HTR-8/SVneo (cell line): ENCODE measurements at regions not wholly inside any gene's neighbourhood (a gene's known extent, or its start where the extent isn't known, plus 50 kb on each side); places are given as distances from the start of the nearest gene placed in this dataset.
A peak's percentile ranks its signal among the peaks of the same experiment; 100 is the strongest.

Experiments used
- DNase-seq: peaks from one replicate; pipeline ENCODE4 v3.0.0; 2011; ENCODE audit warnings: low spot score, mixed read lengths; ENCODE audit not compliant: insufficient read length
- FAIRE-seq: peaks from 2 replicates; lab custom pipeline; 2011; peaks lifted over from hg19 to GRCh38; lab: Jason Lieb, UNC

DNA sequence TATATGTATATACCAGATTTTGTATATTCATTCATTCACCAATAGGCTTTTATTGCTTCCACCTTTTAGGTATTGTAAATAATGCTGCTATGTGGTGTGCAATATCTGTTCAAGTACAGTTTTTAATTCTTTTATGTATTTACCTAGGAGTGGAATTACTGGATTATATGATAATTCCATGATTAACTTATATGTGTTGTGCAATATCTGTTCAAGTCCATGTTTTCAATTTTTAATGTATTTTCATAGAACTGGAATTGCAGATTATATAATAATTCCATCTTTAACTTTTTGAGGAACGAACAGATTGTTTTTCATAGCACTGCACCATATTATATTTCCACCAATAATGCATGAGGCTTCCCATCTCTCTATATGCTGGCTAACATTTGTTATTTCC lies 50.6 kb upstream of the L3MBTL4 start:
- FAIRE-seq = no peak
- no peak for DNase-seq

DNA sequence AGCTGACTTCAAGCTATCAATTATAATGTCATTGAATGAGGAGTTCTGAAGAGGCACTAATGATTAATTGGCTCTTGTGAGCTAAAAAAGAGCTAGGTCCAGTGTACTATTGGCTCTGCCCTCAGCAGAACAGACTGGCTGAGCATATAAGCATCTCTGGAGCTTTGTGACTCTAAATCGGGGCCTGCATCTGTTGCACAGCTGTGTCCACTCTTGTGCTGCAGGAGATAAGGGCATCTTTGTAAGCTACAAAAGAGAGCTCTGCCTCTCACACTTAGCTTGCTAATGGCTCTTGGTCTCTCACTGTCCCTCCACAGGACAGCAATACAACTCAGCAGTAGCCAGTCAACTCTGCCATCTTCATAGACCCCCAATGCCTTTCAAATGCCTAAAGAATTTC lies 61.5 kb upstream of the L3MBTL4 start:
- DNase-seq (no peak), FAIRE-seq (no peak)

DNA sequence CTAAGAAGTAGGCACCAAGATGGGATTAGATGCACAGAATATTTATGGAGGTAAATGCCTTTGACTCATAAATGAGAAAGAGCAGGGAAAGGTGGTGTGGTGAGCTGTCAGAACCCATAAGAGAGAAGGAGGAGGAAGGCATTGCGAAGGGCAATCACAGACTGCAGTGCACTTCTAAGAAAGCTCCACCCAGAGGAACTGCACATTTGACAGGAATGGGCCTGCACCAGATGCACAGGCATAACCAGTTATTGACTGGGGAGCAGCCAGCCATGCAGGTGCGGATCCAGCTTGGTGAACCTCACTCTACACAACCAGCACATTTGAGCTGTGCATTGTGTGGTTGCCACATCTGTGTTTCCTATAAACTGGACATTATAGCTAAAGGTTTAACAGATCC lies 62.2 kb upstream of the L3MBTL4 start:
- FAIRE-seq = no peak
- DNase-seq = no peak

DNA sequence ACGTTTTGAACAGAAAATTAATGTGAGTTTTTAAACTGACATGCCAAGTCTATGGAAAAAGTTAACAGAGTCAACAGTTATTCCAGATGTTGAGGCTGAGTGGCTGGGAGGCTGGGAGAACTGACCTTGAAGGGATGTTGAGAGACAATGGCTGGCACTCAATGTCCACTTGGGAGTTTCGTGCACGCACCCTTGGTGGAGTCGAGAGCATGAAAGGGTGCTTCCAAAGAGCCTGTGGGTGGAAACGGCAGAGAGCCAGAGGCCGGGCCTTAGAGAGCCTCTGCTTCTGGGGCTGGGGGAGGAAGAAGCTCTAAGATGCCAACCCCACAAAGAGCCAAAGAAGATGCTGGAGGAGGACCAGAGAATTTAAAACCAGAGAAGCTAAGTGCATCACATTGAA lies 63.4 kb upstream of the L3MBTL4 start:
- DNase-seq (no peak), FAIRE-seq (no peak)

DNA sequence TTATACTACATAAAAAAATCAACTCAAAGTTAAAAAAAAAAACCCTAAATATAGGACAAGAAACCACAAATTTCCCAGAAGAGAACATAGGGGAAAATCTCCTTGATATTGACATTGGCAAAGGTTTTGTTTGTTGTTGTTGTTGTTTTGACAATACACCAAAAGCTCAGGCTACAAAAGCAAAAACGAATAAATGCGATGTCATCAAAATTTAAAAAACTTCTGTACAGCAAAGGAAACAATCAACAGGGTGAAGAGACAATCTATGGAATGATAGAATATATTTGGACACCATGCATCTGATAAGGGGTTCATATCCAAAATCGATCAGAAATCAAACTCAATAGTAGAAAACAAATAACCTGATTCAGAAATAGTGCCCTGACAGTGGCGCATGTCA lies 65.0 kb upstream of the L3MBTL4 start:
- DNase-seq (no peak), FAIRE-seq (no peak)

DNA sequence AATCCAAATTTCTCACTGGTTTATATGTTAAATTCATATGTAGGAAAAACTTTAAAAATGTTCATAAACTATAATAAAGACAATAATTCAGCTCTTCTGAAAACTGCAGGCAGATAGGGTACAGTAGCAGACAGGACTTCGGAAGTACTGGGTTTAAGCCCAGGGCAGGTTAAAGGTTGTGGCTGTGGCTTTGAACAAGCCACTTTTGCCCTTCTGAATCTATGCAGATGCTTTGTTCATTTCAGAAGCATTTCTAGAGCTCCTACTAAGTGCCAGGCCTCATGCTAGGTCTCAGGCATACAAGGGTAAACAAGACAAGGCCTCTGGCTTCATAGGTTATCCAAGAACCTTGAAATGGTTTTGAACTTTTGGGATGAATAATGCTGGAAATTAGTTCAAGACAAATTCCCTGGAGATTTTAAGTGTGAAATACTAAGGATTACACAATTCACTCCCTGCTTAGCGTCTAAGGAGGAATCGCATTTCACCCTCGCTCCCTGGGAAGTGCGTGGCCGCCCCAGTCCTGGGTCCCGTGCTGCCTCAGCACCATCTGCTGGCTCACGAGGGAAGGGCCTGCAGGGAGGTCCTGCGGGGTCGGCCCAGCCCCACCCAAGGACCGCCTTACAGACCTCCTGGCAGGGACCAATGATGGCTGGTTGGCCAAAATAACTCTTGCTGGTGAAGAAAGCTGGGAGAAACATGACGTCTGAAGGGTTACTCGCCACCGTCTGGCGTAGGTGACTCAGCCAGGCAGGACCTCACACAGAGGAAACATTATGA lies 67.7 kb upstream of the L3MBTL4 start:
- peak; percentile 60 for DNase-seq

DNA sequence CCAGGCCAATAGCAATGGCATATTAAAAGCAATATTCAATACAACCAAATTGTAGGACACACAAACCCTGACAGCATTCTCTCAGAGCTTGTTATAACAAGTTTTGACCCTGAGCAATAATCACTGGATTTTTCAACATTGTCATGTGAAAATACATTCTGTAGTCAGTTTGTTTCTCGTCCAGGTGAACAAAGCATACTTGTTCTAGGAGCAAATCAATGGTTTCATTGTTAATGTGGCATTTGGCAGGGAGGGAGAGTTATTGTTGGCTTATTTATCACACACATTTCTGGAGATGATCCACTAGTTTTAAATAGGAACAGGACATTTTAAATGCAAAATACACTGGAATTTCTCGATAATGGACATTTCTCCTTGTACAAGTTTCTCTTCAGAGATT lies 69.9 kb upstream of the L3MBTL4 start:
- DNase-seq (no peak), FAIRE-seq (no peak)

More for the DNA sequence above, 67.7 kb upstream of the L3MBTL4 start:
- FAIRE-seq = no peak

DNA sequence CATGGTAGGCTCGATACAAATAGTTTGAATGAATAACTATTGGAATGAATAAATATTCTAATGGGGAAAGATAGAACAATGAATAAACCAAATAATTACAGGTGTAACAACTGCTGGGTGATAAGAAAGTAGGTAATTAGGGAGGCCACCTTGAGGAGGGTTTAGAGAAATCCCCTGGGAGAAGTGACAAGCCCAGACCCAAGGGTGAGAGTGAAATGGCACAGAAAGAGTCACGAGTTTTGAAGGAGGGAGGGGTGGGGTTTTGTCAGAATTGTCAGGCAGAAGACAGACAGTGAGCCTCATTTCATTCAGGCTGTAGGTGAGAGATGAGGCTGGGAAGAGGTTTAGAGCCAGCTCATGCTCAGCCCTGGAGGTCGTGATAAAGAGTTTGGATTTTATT lies 71.6 kb upstream of the L3MBTL4 start:
- DNase-seq (no peak), FAIRE-seq (no peak)

DNA sequence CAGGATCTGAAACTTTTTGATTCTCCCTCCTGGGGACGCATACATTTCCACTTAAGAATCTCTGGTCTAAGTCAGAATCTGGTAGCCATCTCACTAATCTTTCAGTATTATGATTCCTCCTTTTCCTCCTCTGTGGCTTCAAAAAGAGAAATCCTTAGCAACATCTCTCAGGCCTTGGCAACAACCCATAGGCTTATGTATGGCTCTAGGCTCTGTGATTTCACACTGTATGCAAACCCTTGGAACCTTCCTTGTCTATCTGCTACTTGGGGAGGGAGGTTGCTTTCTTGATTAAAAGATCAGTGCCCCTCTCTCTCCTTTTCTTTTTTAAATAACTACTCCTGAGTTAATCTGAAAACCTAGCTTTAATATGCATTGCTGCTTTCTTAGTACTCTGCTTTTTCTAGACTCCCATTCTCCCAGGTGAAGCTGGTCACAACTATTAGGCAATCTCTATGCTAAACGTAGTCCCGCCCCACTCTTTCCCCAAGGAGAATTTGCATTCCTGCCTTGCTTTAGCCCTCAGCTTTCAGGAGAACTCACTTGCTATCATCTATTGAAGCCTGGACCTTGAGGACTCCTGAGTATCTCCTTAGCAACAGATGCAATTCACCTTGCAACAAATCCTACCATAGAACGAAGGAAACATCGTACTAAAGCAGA lies 72.2 kb upstream of the L3MBTL4 start:
- FAIRE-seq (no peak), DNase-seq (no peak)

DNA sequence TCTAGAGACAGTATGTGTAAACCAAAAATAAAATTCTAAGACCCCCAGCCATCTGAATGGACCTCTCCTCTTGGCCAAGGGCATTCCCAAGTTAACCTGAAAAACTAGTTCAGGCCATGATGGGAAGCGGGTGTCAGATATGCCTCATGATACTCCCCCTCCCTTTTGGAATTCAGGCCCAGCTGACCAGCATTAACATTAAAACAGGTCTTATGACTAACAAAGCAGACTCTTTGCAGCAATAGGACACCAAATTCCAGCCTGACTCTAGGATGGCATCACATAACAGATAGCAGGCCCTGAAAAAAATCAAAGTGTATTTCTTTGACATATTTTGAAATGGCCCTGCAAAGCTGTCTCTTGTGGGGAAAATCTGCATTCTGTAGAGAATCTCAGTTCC lies 73.3 kb upstream of the L3MBTL4 start:
- DNase-seq (no peak), FAIRE-seq (no peak)

DNA sequence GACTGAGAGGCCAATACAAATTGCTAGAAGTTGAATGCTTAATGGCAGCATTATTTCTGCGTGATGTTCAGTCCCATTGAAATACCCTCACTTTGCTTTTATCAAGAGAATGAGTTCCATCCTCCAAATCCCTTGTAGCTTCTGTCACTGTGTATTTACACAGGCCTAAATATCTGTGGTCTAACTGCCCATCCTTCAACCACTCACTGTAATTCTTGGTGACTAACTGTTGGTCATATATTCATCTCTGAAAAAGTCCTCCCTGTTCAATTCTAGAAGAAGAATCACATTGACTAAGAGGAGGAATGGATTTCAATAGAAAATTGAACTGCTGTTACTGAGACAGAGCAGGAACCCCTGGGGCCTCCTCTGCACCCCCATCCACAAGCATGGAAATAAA lies 74.2 kb upstream of the L3MBTL4 start:
- FAIRE-seq = no peak
- no peak for DNase-seq

DNA sequence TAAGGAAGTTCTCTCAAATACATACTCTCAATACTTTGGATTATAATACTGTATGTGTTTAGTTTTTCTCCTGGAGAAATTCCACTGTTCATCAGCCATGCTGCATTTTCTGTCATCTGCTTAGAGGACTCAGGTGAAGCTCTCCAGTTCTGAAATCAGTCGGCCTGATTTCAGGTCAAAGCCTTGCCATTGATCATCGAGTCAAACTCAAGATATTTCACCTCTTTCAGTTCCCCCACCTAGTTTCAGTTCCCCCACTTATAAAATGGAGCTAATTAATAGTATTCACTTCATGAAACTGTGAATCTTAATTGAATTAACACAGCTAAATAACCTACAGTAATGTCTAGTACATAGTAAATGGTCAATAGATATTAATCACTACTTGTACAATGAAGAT lies 75.3 kb upstream of the L3MBTL4 start:
- DNase-seq (no peak), FAIRE-seq (no peak)

DNA sequence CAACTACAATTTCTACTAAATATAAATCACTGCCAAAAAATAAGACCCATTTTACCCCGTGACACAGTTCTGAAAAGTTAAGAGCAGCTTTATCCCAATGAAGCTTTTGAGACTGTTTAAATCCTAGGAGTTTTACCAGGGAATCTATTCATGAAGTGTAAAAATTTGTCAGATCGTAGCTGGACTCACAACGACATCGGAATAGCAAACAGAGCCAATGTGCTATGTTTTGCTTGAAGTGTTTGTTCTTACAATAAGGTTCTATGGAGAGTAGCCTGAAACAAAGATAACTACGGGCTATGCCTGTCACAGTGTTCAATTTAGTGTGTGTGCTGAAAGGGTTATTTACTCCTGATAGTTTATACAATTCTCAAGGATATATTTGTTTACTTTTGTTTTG lies 78.5 kb upstream of the L3MBTL4 start:
- DNase-seq (no peak), FAIRE-seq (no peak)

DNA sequence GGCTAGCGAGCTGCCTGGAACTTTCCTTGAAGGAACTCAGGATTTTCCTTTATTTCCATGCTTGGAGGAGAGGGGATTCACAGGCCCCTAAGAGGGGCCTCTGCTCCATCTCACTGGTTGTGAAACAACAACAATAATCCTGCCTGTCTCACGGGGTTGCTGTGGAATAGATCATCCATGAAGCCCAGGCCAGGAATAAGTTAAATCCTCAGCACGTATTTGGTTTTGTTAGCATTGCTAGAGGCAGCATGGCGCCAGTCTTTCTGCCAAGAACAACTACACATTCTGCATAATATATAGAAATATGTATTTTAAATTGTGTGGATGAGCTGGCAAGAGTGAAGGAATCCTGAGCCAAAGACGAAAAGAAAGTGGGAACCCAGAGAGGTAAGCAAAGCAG lies 80.8 kb upstream of the L3MBTL4 start:
- FAIRE-seq (no peak), DNase-seq (no peak)

DNA sequence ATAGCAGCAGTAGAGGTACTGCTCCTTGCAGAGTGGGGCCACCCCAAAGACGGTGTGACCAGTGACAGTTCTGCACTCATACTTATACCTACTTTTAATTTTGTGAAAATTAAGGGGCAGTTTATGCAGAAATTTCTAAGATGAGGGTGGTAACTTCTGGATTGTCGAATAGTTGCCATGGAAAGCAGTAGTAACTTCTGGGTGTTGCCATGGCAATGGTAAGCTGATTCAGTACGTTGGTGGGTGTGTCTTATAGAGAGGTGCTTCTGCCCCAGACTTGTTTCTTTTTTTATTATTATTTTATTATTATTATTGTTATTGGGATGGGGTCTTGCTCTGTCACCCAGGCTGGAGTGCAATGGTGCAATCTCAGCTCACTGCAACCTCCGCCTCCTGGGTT lies 82.8 kb upstream of the L3MBTL4 start:
- DNase-seq (no peak), FAIRE-seq (no peak)

DNA sequence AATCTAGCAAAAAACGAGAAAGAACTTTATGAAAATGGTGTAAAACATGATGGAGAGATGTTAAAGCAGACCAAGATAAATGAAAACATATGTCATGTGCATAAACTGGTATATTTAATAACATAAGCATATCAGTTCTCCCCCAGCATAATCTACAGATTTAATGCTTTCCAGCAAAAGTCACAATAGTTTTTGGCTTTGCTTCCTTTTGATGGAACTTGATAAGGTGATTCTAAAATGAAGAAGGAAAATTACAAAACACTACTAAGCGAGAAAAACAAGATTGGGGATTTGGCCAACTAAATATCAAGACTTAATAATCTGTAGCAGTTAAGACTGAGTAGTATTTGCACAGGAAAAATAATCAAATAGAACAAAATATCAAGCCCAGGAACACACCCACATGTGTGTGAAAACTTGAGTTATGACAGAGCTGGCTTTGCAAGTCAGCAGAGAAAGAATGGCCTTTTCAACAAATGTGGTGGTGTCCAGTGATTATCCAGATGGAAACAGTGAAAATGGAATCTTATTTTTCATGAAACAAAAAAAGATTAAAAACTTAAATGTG lies 83.7 kb upstream of the L3MBTL4 start:
- DNase-seq (no peak), FAIRE-seq (no peak)

DNA sequence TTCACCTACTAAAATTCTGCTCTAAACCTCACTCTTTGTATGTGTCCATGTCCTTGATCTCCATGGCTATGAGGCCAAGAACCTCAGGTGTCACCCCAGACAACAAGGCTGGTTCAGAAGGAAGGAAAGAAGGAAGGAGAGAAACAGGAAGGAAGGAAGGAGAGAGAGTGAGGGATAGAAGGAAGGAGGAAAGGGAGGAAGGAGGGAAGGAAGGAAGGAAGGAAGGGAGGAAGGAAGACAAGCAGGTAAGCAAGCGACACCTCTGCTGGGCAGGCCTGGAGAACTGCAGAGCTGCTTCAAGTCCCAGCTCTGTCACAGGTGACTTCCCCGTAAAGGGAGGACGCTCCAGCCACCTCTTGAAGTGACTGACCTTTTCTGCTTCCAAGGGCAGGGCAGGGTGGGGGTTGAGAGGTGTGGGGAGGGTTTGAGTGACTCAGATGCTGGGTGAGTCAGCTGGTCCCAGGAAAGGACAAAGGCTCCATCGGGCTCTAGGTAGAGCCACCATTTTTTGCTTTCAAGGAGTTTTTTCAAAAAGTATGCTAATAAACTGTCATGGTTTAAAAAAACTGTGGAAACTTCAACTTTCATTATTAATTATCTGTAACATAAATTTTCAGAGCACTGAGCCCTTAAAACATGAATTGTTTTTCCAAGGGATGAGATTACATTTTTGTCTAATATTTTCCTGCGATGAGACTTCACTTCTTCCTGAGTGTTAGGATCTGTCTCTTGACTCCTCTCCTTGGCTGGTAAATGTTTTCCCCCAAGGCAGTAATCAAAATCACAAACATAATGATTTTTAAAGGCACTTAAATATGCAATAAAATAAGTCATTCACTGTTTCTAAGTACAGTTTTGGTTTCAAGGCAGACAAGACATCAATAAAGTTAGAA lies 90.1 kb upstream of the L3MBTL4 start:
- DNase-seq = no peak

DNA sequence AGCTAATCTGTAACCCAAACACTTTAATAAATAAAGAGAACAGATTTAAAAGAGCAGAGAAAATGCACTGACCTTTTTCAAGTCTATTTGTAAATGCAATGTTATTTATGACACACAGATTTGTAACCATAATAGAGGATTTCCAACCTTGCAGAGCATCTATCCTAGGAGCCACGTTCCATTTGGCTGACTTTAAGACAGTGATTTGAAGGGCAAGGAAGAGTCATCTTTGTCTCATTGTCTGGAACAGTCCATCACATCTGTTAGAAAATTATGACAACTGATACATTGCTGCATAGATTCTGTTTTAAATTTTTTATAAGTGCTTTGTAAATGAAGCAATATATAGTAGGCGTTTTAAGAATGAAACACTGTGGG lies 90.8 kb upstream of the L3MBTL4 start:
- no peak for FAIRE-seq
- no peak for DNase-seq

More for the DNA sequence above, 90.1 kb upstream of the L3MBTL4 start:
- no peak for FAIRE-seq

DNA sequence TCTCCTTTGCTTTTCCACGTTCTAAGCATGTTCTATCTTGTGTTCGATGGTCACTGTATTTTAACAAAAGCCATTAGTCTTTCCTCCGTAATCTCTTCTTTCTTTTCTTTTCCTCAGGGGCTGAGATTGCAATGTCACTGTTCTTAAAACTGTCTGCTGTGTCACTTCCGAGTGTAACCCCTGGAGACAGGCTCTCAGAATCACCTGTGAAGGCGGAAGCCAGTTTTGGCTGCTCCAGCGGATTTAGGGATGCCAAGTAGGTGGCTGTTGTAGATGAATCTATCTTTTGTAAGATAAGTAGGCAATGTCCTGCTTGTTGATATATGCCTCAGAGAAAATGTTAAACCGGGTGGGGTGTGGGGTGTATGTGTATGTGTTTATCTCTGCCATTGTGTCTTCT lies 94.7 kb upstream of the L3MBTL4 start:
- FAIRE-seq = no peak
- no peak for DNase-seq

DNA sequence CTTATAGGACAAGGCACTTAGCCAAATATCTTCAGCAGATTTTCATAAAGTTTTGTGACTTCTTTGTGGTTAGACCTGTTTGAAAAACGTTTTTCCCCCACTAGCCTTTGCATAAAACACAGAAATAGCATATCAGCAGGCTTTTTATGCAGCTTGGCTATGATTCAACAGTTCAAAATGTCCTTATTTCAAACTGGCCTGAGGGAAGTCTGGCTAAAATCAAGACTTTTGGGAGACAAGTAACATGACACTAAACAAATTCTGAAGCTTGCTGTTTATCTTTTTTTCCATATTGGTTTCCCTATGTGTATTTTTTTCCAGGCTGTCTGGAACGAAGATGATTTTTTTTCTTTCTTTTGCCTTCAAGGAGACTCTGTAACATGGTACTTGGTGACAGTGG lies 95.1 kb upstream of the L3MBTL4 start:
- FAIRE-seq (no peak), DNase-seq (peak; percentile 15)

DNA sequence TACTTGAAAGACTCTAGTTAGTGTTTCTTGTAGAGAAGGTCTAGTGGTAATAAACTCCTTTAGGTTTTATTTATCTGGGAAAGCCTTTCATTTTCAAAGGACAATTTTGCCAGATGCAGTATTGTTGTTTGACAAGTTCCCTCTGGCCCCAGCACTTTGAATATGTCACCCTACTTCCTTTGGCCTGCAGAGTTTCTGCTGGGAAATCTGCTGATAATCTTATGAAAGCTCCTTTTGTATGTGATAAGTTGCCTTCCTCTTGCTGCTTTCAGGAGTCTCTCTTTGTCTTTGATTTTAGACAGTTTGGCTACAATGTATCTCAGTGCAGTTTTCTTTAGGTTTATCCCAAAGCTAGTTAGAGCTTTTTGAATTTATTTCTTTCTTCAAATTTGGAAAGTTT lies 106.2 kb upstream of the L3MBTL4 start:
- DNase-seq (no peak), FAIRE-seq (no peak)
